HG03469 (cell line): ENCODE measurements at regions not wholly inside any gene's neighbourhood (a gene's known extent, or its start where the extent isn't known, plus 50 kb on each side); places are given as distances from the start of the nearest gene placed in this dataset.
"Not testable (repeated sequence)": the region's sequence is repeated elsewhere in the genome, so short reads cannot be mapped to it uniquely, and the experiment has no call there.

Experiments used
- ATAC-seq: cut with Tn5 transposase; IDR thresholded peaks from one replicate; pipeline ENCODE4 v1.9.1; 2021; ENCODE audit warnings: mild to moderate bottlenecking, moderate library complexity, moderate number of reproducible peaks; ENCODE audit not compliant: unreplicated experiment

DNA sequence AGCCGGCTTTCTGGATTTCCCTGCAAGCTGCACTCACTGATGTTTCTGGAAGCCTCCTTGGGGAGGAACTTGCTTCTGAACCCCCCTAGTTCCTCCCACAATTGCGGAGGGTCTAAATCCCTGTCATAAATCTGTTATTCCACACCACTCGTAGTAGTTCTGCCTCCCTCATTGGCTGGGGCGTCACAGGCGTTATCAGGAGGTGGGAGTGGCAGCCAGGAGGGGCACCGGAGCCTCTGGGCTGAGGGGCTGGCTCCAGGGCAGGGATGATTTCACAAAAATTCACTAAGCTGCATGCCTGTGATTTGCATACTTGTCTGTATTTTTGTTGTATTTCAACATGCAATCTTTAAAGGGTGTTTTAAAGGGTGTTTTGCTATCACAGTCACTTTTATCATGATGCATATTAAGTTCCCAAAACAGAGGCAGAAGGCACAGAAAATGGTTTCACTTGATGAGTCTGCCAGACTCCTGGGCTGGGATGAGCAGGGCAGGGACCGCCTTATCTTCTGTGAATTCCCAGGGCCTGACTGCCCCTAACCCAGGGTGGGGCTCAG, 176.2 kb upstream of the FOXF1 start:
- no peak for ATAC-seq

- no peak for ATAC-seq
Measured at GRCh38 chr16:86335266-86336172, 174.8 kb upstream of the FOXF1 start.

DNA sequence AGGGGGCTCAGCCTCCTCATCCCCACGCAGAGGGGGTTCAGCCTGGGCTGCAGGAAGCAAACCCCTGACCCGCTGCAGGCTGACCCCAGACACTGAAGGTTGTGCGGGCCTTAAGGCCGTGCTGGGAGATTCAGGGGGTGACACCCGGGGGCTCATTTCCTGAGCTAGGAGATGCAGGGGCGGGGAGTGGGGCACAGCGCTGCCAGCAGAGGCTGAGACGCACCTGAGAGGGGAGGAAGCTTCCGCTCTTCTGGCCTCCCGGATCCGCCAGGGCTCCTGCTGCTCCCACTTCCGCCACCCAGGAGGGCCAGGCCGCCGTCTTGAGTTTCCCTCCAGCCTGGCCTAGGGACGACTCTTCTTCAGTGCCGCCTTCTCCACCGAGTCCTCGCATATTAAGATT, 173.2 kb upstream of the FOXF1 start:
- no peak for ATAC-seq

DNA sequence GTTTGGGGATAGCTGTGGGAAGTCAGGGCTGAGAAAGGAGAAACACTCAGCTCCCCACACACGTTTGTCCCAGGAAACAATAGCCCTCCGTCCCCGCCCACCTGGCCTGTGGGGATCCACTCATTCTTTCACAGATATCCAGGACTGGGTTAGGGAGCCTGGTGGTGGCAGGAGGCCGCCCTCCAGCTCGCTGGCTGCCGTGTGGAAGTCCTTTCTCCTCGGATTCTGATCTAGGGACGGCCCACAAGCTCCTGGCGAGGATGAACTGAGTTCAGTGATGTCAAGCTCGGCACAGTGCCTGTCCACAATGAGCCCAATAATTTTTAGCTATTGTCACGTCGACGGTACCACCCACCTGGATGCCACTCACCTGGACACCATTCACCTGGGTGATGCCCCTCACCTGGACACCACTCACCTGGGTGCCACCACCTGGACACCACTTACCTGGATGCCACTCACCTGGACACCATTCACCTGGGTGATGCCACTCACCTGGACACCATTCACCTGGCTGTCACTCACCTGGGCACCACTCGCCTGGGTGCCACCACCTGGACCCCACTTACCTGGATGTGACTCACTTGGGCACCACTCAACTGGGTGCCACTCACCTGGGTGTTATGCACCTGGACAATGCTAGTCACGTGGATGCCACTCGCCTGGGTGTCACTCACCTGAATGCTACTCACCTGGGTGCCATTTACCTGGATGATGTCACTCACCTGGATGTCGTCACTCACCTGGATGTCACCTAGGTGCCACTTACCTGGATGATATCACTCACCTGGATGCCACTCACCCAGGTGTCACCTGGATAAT, 172.5 kb upstream of the FOXF1 start:
- ATAC-seq = no peak

GRCh38 chr16:86338403-86339115, 171.8 kb upstream of the FOXF1 start:
- no peak for ATAC-seq

GRCh38 chr16:86342161-86342834, 168.0 kb upstream of the FOXF1 start:
- ATAC-seq = no peak

DNA sequence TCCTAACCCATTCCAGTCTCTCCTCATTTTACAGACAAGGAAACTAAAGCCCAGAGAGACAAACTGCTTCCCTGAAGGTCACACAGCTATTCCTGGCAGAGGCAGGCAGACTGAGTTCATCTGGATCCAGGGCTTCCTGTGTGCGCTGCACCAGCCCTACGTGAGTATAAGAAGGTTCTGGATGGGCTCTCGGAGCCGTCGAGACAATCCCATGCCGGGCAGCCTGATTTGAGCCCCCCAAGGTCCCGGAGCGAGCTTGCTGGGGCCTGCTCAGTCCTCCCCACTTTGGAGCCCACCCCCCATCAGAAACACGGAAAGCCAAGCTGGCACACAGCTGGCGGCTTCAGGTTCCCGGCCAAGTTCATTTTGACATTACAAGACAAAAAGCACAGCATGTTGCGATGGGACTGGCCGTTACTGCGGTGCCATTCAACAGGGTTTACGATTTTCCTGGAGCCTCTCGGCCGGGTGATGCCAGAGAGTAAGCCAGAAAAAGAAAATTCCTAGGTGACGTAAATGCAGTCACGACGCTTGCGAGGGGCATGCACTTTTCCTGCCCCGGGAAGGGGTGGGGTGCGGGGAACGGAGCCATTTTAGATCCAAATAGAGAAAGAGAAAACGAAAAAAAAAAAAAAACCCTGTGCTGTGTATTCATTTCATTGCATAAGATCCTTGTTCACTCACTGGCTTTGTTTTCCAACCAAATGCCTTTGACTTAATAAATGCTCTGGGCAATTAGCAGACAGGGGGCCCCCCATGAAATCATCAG, 167.1 kb upstream of the FOXF1 start:
- ATAC-seq = no peak

DNA sequence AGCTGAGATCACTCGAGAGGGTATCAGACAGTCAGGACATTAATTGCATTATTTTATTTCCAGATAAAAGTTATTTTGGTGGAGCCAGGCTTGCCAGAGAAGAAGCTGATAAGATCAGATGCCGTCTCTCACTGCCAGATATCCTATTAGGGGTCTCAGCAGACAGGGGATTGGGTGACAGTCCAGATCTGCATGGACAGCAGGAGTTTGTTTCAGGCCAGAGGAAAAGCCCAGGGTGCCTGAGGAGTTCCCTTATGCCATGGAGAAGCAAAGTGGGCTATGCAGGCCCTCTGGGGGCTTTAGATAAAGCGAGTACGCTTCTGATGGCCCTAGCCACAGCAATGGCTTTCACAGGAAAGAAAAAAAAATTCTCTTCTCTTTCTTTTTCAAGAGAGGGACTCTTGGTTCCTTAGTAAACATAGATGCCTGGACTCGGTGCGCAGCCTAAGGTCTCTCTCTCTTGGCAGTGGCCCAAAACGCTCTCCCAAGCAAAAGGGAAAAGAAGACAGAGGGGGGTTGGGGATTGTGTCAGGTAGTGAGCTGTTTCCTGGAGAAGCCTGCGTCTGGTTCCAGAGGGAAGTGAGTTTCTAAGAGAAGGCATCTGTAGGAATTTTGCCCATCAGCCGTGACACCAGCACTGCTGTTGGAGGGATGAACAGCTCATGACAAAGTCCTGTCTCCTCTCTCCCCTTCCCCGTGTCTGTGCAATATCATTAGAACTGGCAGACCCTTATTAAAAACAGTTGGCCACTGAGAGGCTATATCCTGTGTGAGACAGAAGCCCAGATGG, 166.3 kb upstream of the FOXF1 start:
- ATAC-seq = no peak

- ATAC-seq = no peak
Measured at GRCh38 chr16:86344586-86344871, 165.8 kb upstream of the FOXF1 start.

DNA sequence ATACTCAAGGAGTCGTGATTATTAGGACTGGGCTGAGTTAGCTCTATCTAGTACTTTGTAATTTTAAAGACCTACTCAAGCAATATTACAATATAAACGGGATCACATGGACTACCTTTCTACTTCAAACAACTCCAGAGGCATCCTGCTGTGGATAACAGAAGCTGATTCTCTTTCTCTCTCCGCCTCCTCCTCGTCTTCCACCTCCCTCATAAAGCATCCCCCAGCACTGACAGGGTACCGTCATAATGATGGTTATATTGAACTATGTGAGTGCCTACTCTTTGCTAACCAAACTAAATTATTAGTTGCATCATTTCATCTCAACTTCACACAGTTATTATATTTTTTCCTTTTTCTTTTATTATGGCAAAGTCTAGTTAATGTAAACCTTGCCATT, 165.4 kb upstream of the FOXF1 start:
- no peak for ATAC-seq

GRCh38 chr16:86345516-86345915, 164.8 kb upstream of the FOXF1 start:
- no peak for ATAC-seq

DNA sequence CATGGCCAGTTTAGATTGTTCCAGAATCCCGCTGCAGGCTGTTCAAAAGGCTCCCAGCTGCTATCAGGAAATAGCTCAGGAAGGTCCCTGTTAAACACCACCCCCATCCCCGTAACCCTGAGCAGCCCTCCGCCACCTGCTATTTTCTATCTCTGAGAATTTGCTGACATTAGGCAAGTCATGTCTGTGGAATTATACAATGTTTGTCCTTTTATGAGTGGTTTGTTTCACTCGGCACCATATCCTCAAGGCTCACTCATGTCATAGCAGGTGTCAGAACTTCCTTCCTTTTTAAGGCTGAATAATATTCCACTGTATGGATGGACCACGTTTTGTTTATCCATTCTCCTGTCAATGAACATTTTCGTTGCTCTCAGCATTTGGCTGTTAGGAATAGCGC, 164.3 kb upstream of the FOXF1 start:
- ATAC-seq = no peak

DNA sequence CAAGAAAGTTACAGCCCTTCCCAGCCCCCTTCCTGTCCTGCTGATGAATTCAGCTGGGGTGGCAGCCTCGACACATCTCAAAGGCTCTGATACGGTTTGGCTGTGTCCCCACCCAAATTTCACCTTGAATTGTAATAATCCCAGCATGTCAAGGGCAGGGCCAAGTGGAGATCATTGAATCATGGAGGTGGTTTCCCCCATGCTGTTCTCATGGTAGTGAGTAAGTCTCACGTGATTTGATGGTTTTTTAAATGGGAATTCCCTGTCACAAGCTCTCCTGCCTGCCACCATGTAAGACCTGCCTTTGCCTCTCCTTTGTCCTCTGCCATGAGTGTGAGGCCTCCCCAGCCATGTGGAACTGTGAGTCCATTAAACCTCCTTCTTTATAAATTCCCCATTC, 163.2 kb upstream of the FOXF1 start:
- no peak for ATAC-seq

- no peak for ATAC-seq
Measured at GRCh38 chr16:86347916-86348555, 162.3 kb upstream of the FOXF1 start.

- ATAC-seq = no peak
Measured at GRCh38 chr16:86349338-86349900, 160.9 kb upstream of the FOXF1 start.

DNA sequence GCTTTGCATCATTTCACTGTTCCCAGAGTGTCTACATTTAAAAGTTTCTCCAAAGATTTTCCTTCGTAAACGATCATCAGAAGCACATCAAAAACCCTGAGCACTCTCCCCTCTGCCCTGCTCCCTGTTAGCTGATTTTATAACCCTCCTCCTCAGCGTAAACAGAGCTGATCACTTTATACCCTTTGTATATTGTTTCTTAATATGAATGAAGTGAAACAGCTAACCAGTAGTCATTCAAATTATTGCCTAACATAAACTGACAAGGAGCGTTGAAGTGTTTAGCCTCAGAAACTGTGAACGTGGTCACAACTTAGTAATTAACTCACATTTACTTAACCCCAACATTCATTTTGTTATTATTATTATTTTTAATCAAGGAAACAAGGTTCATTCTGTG, 160.0 kb upstream of the FOXF1 start:
- no peak for ATAC-seq

GRCh38 chr16:86351041-86351784, 159.1 kb upstream of the FOXF1 start:
- no peak for ATAC-seq

DNA sequence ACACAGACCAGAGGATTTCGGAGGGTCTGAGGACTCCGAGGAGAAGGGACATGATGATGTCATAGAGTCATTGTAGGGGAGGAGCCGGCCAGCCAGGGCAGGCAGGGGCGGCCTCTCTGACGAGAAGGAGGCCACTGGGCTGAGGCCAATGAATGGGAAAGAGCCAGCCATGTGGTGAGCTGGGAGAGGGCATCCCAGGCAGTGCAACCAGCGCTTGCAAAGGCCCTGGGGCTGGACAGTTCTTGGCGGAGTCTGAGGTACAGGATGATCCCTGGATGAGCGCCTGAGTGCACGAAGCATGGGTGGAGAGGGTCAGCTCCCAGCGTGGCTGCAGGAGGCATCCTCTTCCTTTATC, 158.6 kb upstream of the FOXF1 start:
- ATAC-seq = not testable (repeated sequence)
